Iris pigment epithelial cell (primary cell): ENCODE measurements at regions not wholly inside any gene's neighbourhood (a gene's known extent, or its start where the extent isn't known, plus 50 kb on each side); places are given as distances from the start of the nearest gene placed in this dataset.
"Not testable (repeated sequence)": the region's sequence is repeated elsewhere in the genome, so short reads cannot be mapped to it uniquely, and the experiment has no call there.

Experiments used
- DNase-seq: peaks from one replicate; pipeline ENCODE4 v3.0.0-alpha.2; 2011; ENCODE audit warnings: low read depth

DNA sequence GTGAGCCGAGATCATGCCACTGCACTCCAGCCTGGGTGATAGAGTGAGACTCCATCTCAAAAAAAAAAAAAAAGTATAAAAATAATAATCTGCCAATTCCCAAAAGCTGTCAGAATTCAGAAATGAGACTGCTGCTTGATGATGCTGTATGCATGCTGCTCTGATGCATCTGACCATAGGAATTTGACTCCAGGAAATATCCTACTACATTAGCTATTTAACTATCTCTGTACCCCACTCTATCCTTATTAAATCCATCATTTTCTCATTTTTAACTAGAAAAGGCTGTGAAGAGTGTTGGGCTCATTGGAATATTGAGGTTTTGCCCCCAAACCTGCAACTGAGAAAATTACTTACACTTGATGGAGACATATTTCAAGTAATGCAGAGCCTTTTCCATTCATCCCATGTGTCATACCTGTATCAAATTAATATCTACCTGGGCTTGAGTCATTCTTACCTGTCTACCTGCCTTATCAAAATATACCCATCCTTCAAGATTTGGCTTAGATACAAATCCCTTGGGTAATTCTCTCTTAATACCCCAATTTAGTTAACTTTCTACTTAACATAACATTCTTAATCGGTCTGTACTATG lies 135.2 kb upstream of the PREP start:
- DNase-seq = no peak

DNA sequence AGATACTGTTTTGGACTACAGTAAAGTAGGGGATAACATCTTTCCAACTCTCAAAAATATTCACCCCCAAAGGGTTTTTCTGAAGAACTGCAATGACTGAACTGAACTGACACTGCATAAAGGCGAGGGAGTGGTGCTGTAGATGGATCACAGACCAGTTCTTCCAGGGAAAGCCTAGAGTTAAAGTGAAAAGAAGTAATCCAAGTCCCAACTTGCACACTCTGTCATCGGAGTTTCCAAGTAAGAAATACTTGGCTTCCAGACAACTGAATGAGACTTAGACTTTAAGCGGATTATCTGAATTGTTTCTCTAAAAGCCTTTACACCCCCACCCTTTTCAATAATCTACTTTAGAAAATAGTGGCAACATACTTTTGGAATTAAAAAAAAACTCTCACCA lies 134.1 kb upstream of the PREP start:
- no peak for DNase-seq

DNA sequence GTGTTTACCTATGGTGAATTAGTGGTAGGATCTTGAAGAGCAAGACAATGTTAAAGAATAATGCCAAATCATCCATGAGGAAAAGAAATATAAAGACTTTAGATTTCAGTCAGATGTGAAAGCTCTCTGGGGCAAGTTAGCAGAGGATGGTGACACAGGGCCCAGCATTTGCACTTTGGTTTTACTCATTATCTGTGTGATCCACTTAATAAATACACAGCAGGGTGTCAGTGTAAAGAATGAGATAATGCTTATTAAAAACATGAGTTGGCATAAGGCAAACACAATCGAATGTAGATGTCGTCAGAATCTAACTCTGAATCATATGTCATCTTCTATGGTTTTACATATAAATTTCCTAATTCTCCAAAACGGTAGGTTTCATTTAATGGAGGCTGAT lies 130.4 kb upstream of the PREP start:
- no peak for DNase-seq

DNA sequence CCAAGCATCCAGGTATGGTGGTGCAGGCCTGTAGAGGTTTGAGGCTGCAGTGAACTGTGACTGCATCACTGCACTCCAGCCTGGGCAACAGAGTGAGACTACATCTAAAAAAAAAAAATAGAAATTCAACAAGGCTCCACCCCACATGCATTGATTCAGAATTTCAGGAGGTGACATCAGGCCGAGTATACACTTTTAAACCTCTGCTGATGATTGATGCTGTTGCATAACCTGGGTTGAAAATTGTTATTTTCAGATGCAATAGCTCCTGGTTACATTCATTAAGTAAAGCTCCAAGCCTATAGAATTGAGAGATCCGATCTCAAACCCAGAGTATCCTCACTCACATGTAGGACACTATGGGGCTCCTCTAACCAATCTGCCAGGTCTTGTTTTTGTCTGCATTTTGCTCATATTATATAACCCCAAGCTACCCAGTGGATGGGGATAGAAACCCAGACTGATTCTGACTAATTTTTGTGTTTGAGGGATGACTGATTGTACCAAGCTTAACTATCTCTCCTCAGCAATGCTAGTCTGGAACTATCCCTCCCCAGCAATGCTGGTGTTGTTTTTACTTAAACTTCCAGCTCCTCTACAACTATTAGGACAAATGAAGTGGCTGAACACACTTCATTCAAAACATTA lies 123.5 kb upstream of the PREP start:
- no peak for DNase-seq

DNA sequence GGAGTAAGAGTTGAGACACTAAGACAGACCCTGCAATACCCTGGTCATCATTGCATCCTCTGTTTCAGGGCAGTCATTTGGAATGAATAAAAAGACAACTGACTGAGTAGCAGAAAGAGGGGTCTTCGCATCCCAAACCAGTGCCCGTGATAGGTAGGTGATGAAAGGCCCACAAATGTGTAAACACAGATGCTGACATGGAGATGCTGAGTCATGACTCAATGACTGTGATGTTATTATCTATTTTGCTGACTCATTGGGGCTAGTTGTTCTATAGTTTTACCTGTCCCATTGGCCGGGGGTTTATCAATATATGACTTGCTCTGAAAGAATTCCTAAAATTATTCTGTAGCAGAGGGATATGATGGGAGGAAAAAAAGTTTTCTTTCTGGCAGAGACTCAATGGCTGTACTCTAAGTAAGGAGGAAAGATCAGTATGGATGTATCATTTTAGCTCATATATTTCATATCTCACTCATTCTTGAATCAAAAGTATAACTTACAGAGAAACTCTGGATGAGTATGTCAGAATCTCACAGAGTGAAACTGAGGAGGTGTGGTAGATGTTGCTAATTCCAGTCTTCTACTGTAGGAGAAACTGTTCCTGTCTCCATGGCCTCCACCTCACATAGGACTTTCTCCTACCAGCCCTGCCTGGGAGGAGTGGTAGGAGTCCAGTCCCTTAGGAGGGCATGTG lies 119.9 kb upstream of the PREP start:
- DNase-seq = peak; percentile 46

DNA sequence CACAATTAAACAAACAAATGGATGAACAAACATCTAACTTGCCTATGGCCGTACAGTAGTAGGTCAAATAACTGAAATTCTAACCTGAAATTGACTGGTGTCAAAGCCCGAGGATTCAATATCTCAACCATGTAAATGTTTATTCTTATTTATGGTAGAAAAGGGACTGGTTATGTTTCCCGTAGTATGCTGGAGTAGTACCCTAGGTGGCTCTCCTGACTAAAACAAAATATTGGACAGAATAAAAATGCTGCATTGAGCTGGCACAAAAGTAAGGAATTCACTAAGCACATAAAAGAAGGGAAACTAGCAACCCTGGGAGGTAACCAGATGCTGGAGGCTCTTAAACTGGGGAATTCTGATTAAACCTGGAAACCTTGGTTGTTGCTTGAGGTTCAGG lies 117.1 kb upstream of the PREP start:
- no peak for DNase-seq

DNA sequence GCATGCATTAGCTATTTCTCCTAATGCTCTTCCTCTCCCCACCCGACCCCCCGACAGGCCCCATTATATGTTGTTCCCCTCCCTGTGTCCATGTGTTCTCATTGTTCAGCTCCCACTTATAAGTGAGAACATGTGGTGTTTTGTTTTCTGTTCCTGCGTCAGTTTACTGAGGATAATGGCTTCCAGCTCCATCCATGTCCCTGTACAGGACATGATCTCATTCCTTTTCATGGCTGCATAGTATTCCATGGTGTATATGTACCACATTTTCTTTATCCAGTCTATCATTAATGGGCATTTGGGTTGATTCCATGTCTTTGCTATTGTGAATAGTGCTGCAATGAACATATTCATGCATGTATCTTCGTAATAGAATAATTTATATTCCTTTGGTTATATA lies 116.1 kb upstream of the PREP start:
- DNase-seq = not testable (repeated sequence)

DNA sequence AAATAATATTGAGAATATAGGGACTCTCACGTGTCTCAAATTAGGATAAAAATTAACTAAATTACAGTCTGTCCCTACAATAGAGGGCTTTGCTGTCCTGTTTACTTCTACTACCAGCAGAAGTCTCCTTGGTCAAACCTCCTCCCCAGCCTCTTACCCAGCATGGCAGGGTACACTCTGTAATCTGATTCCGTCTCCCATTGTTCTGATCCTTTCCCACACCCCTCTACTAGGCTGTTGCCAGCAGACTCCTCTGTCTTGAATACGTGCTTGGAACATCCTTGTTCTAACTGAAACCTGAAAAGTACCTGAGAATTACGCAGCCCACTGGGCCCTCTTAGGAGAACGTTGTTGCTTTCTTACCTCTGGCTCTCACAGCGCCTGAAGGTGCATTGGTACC lies 112.2 kb upstream of the PREP start:
- DNase-seq = no peak

DNA sequence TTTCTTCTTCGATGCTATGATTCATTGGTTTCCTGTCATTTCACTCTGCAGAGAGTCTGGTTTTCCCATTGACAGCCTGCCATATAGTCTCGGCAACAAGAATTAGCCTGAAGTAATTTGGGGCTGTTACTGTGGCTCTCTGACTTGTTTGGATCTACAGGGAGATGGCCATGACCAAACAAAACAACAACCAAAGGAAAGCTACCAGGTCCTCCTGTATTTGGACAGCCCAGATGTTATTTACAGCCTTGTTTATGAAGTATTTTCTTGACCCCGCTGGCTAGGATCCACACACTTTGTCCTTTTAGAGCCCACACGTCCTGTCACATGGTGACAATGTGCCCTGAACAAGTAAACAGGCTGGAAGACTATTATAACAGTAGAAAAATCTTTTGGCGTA lies 111.4 kb upstream of the PREP start:
- DNase-seq = no peak

DNA sequence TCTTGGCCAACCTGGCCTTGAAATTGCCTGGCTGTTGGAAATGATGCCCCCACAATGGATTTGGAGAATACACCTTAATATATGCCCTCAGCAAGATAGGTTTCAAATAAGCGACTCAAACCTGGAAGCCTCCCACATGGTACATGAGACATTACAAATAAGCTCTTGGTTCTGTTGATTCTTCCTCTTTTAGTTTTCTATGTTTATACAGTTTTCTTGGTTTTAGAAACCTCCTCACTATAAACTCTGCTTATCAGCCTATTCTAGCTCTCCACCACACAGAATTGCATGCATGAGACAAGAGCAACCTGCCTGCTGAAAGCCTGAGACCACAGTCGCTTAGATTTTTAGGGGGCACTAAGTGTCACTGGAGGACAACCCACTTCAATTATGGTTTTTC lies 108.8 kb upstream of the PREP start:
- no peak for DNase-seq

DNA sequence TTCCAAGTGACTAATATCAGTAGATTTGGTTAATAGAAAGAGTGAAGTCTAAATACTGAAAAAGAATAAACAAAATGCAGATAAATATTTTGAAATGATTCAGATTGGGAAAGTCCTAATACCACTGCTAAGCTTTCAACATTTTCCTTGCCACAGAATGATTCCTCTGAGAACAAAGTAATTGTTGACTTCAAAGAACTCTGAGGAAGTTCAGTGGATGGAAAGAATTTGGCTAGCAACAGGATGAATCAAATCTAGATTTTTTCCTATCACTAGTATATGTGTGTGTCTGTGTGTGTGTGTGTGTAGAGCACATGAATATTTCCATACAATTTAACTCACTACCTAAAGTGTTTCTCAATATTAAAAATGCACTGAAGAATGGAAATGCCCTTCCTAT lies 107.9 kb upstream of the PREP start:
- DNase-seq = peak; percentile 72

DNA sequence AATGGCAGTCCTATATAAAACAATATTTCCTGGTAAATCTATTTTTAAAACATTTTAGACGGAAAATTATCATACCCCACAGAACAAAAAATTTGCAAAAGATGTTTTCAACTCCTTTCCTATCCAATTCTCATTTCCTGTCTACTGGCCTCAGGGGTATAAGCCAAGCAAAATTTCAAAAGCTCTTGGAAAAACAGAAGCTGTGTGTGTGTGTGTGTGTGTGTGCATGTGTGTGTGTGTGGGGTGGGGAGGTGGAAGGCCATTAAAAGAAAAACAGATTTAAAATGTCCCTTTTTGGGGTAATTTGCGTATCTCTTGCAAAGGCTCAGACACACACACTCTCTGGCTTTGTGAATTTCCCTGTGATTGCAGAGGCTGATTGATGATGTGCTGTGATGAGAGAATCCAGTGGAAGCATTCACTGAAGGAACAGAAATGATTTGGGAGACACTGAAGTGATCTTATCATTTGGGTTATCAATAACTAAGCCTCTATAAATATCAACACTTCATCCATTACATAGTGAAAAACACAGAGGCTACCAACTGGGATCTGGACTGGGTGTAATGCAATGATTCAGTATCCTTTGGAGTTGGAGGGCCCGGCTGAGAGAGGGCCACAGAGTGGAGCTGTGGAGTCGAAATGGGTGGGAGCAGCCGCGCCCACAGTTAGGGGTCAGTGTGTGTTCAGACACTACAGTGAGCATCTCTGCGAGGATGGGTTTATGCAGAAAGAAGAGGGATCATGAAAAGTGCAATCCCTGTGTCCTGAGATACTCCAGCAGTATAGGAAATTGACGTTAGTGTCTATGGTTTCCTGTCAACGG lies 106.8 kb upstream of the PREP start:
- peak; percentile 37 for DNase-seq

DNA sequence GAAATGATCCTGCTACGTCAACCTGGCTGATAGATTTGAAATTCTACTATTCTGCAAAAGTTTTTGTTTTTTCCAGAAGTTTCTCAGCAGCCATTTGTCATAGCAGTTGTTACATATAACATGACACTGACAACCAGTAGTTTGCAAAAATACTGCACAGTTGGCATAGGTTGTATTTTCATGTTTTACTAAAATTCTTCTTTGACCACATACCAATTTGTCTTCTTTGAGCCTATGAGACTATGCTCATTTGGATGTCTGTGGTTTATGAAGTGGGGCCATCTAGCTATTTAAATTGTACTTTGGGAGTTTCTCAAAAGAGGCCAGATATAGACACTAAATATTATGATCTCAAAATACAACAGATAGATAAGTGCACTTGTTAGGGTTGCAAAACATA lies 104.9 kb upstream of the PREP start:
- DNase-seq = no peak

DNA sequence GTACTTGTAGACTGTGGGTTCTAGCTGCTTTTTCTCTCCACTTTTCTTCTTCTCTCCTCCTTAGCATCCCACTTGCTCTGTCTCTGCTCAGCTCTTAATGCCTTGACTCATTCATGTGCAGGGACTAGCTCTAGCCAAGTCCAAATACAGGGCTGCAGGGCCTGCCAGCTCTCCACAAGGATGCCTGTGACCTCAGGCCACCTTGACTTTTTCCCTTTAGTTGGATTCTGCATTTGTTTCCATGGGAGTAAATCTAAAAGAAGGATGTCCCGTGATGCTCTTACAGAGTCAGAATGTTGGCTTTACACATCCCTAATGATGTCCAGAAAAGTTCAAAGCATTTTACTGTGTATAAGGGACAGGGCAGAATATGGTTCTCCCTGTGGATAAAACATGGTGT lies 101.8 kb upstream of the PREP start:
- no peak for DNase-seq

DNA sequence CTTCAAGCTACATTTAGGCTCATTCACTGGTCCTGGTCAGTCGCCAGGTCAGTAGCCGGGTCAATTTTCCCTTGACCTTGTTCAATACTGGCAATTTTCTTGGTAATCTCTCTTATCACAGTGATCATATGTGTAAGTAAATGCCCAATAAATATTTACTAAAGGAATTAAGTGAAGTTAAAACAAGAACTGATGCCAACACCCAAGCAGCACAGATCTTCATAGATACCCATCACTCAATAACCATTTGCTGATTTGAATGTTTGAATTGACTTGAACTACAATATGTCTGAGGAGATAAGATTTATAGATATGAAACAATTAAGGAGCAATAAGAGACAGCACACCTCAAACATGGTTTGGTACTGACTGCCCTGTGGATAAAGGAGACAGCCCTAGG lies 100.8 kb upstream of the PREP start:
- no peak for DNase-seq

DNA sequence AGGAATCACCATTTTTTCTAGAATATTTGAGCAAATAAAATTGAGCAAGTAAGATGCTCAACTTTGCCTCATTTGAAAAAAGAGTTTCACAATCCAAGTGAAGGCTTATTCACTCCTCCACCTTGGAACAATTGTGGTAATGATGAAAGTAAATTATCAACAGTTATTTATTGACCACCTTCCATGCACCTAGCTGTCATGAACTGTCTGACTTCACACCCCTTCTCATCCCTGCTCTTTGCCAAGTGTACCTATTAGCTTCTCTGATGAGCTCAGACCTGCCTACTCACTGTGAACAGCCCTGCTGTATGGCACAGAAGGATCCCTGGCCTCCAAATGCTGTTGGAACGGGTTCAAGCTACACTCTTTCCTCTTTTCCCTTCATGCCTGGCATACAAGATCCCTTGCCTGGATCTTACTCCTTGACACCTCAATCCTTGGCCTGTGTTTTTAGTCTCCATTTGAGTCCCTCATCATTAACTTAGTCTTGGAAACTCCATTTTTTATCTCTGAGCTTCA lies 99.0 kb upstream of the PREP start:
- DNase-seq = no peak

DNA sequence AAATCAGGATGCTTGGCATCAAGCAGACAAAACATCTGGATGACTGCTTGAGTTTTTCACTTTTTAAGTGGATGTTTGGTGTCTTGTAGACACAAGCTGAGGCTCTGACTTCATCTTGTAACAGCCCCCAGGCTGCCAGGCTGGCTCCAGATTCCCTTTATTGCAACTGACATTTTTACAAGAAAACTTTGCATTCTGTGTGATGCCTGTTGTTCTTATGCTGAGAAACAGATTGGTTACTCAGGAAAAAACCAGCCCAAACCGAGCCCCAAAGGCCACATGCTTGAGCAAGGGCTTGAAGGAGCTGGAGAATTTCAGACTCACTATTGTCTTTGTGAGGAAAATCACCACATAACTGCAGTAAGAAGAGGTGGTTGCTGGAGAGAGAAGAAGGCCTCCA lies 98.4 kb upstream of the PREP start:
- DNase-seq = no peak

DNA sequence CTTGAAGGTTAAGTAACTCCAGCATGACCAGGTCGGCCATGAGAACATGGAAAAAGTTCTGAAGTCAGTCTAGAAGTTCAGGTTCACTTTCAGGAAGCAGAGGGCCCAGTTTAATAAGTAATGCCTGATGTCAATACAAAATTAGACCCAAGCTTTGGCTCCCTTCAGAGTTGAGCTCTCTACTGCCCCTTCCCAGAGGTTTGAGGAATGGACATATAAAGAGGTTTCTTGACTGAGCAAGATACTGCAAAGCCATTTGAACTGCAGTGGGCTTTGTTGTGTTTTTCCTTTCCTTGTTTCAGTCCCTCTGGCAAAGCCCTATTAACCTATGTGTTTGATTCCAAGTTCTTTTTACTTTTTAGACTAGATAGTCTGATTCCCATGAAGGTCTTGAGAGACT lies 97.8 kb upstream of the PREP start:
- no peak for DNase-seq

DNA sequence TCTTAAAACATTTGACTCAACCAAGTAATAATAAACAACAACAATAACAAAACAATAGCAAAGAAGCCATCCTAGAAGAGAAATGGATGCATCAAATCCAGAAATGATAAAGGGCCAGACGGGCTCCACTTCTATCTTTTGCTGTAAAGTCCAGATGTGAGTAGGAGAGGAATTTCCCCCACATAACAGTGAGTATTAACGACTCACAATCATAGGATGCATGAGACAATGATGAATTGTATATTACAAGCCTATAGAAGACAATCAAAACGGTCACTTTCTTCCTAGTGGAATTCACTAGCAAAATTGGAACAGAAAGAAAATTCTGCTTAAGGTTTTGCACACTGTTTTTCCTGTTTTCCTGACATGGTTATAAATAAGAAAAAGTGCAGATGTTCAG lies 97.0 kb upstream of the PREP start:
- DNase-seq = no peak

DNA sequence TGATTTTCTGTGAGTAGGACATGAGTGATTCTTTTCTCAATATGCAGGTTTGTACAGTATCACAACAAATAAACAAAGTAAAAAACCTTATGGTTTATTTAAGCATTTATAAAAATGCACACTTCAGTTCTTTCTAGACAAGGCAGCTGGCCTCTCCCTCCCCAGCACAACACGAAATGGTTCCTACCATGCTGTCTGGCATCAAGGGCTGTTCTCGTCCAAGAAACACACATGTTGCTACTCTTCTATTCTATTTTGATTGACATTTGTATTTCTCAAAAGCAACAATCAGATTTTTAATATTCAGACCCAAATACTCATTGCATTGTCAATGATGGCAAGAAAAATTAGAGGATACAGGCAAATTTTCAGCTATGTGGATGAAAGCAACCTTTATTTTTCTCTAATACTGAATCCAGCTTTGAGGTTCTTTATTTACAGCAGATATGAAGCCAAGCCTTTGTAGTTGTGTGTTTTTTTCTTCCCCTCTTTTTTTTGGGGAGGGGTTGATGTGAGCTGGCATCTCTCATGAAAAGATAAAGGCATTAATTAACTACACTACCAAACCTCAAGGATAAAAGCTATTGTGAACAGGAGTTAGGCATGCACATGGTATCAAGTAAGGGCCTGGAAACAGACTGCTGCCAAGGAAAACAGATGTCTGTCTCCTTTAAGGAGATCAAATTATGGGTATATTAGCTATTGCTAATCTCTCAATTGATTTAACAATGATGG lies 96.4 kb upstream of the PREP start:
- no peak for DNase-seq

DNA sequence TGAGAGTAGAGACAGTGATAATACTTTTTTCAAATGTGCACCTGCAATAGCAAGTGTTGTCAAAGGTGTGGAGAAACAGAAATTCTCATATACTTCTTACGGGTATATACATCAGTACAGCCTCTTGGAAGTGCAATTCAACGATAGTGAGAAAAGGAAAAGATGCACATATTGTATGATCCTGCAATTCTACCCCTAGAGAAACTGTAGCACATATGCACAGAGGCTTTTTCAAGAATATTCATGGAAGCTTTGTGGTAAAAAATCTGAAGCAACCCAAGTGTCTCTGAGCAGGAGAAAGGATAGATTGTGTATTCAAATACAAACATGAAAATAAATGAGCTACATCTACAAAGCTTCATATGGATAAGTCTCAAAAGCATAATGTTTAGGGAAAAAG lies 94.7 kb upstream of the PREP start:
- no peak for DNase-seq

DNA sequence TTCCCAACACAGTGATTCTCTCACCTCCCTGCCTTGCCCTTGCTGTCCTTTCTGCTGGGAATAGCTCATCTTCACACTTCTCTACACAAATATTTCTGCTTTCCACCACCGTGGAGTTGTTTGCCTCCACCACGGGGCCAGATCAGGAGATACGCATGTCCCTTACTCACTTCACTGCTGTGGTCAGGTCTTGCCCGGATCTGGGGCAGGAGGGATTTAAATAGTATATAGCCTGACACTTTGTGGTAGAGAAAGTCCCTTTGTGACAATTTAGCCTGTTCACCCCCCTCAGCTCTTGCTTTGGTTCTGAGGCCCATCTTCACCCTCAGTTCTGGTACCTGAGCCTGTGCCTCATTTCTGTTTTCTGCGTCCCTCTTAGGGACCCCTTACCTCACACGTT lies 92.6 kb upstream of the PREP start:
- DNase-seq = no peak
